Dedifferentiated amniotic fluid mesenchymal stem cell (primary cell): ENCODE measurements at regions not wholly inside any gene's neighbourhood (a gene's known extent, or its start where the extent isn't known, plus 50 kb on each side); places are given as distances from the start of the nearest gene placed in this dataset.
"Not testable (repeated sequence)": the region's sequence is repeated elsewhere in the genome, so short reads cannot be mapped to it uniquely, and the experiment has no call there.

Experiments used
- DNase-seq: peaks from one replicate; pipeline ENCODE4 v3.0.0-alpha.2; 2016; ENCODE audit errors: extremely low spot score

- not testable (repeated sequence) for DNase-seq
Measured at GRCh38 chr10:35858676-35859283, 216.7 kb upstream of the FZD8 start.

DNA sequence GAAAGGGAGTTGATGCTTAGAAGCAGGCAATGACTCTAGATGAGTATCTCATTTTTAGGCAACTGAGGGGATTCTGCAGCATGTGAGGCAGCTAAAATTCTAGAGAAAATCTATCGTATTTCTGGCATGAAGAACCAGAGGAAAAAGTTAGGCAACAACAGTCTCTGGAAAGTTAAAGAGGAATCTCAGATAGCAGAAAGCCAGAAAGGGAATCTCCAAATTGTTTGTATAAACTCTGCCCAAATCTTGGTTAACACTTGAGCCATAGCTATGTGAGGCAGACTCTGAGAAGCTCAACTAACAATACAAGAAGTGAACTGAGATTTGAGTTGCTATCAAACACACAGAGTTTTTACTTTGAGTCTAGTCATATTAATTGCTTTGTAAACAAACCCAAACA, 215.8 kb upstream of the FZD8 start:
- DNase-seq: no peak

- DNase-seq: no peak
Measured at GRCh38 chr10:35855155-35855947, 213.3 kb upstream of the FZD8 start.

- peak; percentile 31 for DNase-seq
Measured at GRCh38 chr10:35854661-35855060, 212.6 kb upstream of the FZD8 start.

DNA sequence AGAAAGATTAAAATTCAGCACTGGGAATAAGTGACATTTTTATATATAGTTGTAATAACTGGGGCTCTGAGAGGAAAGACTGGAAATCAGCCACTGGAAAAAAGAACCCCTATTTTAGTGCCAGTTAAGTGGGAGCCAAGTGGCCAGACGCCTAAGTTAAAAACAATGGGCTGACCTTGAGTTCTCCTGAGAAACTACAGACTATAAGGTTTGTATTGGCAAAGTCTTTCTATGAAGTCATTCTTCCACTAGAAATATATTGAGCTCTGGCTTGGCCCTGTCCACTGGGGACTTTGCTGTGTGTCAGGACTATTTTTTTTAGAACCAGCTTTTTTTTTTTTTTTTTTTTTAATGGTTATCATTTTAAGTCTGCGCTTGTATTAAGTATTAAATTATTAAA, 210.6 kb upstream of the FZD8 start:
- no peak for DNase-seq

GRCh38 chr10:35848412-35848811, 206.3 kb upstream of the FZD8 start:
- no peak for DNase-seq

DNA sequence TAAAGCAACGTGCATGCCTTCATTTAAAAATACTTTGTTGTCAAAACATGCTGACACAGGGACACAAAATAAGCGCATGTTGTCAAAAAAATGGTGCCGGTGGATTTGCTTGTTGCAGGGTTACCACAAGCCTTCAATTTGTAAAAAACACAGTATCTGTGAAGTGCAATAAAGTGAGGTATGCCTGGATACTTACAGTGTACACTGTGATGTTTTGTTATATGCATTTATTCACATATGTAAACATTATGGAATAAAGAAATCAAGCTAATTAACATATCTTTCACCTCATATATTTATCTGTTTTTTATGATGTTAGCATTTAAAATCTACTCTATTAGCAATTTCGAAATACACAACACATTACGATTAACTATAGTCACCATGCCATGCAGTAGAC, 202.6 kb upstream of the FZD8 start:
- no peak for DNase-seq

GRCh38 chr10:35843524-35844181, 201.6 kb upstream of the FZD8 start:
- no peak for DNase-seq

DNA sequence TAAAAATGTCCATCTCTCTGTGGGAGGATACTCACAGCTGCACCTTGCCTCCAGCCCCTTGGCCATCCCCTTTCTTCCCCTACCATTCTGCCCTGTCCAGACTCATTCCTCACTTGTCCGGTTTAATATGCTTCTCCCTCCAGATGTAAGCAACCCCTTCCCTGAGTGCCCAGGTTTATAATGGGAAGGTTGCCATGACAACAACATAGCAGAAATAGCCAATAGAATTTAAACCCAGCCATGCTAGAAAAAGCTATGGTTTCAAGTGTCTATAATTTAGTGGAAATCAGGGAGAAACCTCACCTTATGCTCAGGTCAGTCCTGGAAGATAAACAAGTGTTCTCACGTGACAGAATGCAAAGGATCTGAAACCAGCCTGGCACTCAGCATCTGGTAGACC, 196.0 kb upstream of the FZD8 start:
- no peak for DNase-seq

DNA sequence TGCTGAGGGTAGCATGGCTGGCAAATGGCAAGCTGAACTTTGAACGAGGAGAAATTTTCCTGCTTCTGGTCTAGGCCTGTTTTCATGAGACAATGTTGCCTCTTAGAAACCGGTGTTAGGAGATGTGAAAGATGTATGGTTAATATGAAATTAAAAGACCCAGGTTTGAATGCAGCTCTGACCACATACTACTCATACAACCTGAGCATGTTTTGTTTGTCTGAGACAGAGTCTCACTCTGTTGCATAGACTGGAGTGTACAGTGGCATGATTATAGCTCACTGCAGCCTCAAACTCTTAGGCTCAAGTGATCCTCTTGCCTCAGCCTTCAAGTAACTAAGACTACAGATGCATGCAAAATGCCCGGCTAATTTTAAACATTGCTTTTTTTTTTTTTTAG, 193.4 kb upstream of the FZD8 start:
- no peak for DNase-seq

- DNase-seq: no peak
Measured at GRCh38 chr10:35834877-35835494, 192.9 kb upstream of the FZD8 start.

DNA sequence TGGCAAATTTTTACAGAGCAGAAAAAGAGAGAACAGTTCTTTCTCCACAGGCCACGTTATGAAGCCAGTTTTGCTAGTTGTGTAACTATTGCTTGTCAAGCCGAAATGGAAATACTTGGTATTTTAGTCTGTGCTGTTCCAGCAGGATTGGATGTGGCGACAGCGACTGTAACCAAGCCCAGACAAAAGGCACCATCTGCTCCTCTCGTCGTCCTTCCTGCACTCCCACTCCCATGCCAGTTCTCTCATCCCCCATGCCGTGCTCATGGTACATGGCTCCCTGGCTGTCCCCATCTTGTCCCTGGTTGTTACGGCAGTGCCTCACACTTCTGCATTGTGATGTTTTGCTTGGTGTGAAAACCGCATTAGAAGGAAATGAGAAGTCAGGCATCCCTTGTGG, 185.7 kb upstream of the FZD8 start:
- no peak for DNase-seq

- no peak for DNase-seq
Measured at GRCh38 chr10:35824704-35825103, 182.6 kb upstream of the FZD8 start.

GRCh38 chr10:35822316-35822715, 180.2 kb upstream of the FZD8 start:
- no peak for DNase-seq

GRCh38 chr10:35821339-35821911, 179.3 kb upstream of the FZD8 start:
- DNase-seq: no peak

- no peak for DNase-seq
Measured at GRCh38 chr10:35819736-35820135, 177.6 kb upstream of the FZD8 start.

- DNase-seq: no peak
Measured at GRCh38 chr10:35819011-35819410, 176.9 kb upstream of the FZD8 start.

- DNase-seq: not testable (repeated sequence)
Measured at GRCh38 chr10:35817109-35817508, 175.0 kb upstream of the FZD8 start.

GRCh38 chr10:35813219-35813618, 171.1 kb upstream of the FZD8 start:
- DNase-seq: no peak

- DNase-seq: no peak
Measured at GRCh38 chr10:35808344-35808743, 166.2 kb upstream of the FZD8 start.

DNA sequence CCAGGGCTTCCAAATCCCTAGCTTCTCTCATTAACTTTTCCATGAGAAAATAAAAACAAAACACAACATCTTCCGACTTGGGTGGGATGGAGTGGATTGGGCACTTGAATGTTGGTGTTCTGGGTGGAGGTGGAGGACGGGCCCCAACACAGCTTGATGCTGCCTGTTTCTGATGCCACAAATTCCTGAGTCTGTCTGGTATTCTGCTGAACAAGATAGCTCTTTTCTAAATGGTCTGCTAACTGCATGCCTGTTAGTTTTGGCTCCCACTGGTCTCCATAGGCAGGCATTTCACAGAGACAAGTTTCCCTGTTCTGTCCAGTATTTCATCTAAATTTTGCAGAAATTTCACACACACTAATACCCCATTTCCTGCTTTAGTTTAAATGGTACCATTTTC, 160.9 kb upstream of the FZD8 start:
- DNase-seq: no peak

- no peak for DNase-seq
Measured at GRCh38 chr10:35797187-35797586, 155.1 kb upstream of the FZD8 start.
